Heart left ventricle (tissue), 13 donors: ENCODE measurements at regions not wholly inside any gene's neighbourhood (a gene's known extent, or its start where the extent isn't known, plus 50 kb on each side); places are given as distances from the start of the nearest gene placed in this dataset.

ENCODE experiments used
- CTCF ChIP-seq, 12 donors: fragments of 200-600 bp; sonication (generic) in 4 of 12; IDR thresholded peaks; one replicate each; pipeline versions ENCODE4 v1.5.0 to v1.8.0; 2018 to 2022; ENCODE audit warnings: antibody characterized with exemption in 12 of 12, mild to moderate bottlenecking in 5 of 12
- POLR2A ChIP-seq, 2 donors: fragments of 450-650 bp; IDR thresholded peaks; one replicate each; pipeline ENCODE4 v1.6.1; 2017; ENCODE audit warnings: antibody characterized with exemption in 2 of 2, mild to moderate bottlenecking in 2 of 2, moderate library complexity in 2 of 2
- donor health status: ischemic (EF 13 %, LVEDD 7.1; RV severe dilation, severe dysfunction).
- donor health status: DM: no; HTN: yes; CAD: no.
- donor health status: DM: no; HTN: no; CAD: no.
- donor health status: ischemic (EF 25% LVEDD 6.9; RV normal size, moderate dysfunction).
- donor health status: ischemic (EF 25% LVEDD 5.7; RV mildly dilated, moderate dysfunction).
- donor health status: ischemic (EF 35%, LVEDD 5.7; RV mildly dilated, moderate dysfunction).
- donor health status: nonischemic (EF 11% LVEDD 7.7; RV severe dilation, severe dysfunction).
- donor health status: DM: yes; HTN: yes; CAD: no.
- donor health status: PGD.
- donor health status: ischemic (EF 29% LVEDD 5.4; RV normal size, mild dysfunction).
- donor health status: nonischemic (EF 23%, LVEDD 6.1; RV moderate dilation, normal function).

- TF ChIP-seq CTCF (IDR thresholded peaks at IDR 0.05) (no peak), POLR2A (IDR thresholded peaks at IDR 0.05) (no peak)
These were observed 99.9 kb upstream of the NFIB start for GRCh38 chr9:14413812-14414211.
